Left ventricle myocardium inferior (tissue), 1 donor: ENCODE measurements at regions not wholly inside any gene's neighbourhood (a gene's known extent, or its start where the extent isn't known, plus 50 kb on each side); places are given as distances from the start of the nearest gene placed in this dataset.
"Not testable (repeated sequence)": the region's sequence is repeated elsewhere in the genome, so short reads cannot be mapped to it uniquely, and the experiment has no call there.

Experiments used
- DNase-seq: peaks from one replicate; pipeline ENCODE4 v3.0.0-alpha.2; 2020
- H3K27ac ChIP-seq: fragments of 200-600 bp; replicated peaks from 2 replicates; pipeline ENCODE4 v1.8.0; 2021
- H3K27me3 ChIP-seq: fragments of 200-600 bp; 2 replicates; pipeline ENCODE4 v1.8.0; 2021; ENCODE audit warnings: low read depth
- H3K36me3 ChIP-seq: fragments of 200-600 bp; 2 replicates; pipeline ENCODE4 v1.8.0; 2021
- H3K4me1 ChIP-seq: fragments of 200-600 bp; 2 replicates; pipeline ENCODE4 v1.8.0; 2021
- H3K4me3 ChIP-seq: fragments of 200-600 bp; 2 replicates; pipeline ENCODE4 v1.8.0; 2021; ENCODE audit warnings: mild to moderate bottlenecking, moderate library complexity
- H3K9me3 ChIP-seq: fragments of 200-600 bp; replicated peaks from 2 replicates; pipeline ENCODE4 v1.8.0; 2021
- intact Hi-C: fragments of 100-400 bp; cut with micrococcal nuclease; formaldehyde crosslinking; loops from one replicate; pipeline ENCODE4 v1.11.0; 2022
- TF ChIP-seq, protein P1 (sequence below): fragments of 200-600 bp; IDR thresholded peaks from 2 replicates; pipeline ENCODE4 v1.8.0; 2021; ENCODE audit warnings: antibody characterized with exemption, mild to moderate bottlenecking, borderline replicate concordance
- donor health status: DM: no; HTN: yes; CAD: no; lungs with severe emphysema.

GRCh38 chr7:149692557-149692982 lies 80.8 kb downstream of the ZNF467 start:
- peak overlapping the region; percentile 57 for H3K4me3 ChIP-seq

GRCh38 chr7:149692056-149692455 lies 81.3 kb downstream of the ZNF467 start:
- no peak for DNase-seq
- Histone ChIP-seq H3K36me3 (no peaks in the 10 kb centered on the region), H3K27ac (no peak overlapping the region), H3K9me3 (peaks cover 7% of the 10 kb centered on the region), H3K27me3 (peaks cover 70% of the 10 kb centered on the region), H3K4me3 (peak overlapping the region; percentile 57), H3K4me1 (peaks cover 4% of the 10 kb centered on the region)
- TF ChIP-seq, protein P1, sequence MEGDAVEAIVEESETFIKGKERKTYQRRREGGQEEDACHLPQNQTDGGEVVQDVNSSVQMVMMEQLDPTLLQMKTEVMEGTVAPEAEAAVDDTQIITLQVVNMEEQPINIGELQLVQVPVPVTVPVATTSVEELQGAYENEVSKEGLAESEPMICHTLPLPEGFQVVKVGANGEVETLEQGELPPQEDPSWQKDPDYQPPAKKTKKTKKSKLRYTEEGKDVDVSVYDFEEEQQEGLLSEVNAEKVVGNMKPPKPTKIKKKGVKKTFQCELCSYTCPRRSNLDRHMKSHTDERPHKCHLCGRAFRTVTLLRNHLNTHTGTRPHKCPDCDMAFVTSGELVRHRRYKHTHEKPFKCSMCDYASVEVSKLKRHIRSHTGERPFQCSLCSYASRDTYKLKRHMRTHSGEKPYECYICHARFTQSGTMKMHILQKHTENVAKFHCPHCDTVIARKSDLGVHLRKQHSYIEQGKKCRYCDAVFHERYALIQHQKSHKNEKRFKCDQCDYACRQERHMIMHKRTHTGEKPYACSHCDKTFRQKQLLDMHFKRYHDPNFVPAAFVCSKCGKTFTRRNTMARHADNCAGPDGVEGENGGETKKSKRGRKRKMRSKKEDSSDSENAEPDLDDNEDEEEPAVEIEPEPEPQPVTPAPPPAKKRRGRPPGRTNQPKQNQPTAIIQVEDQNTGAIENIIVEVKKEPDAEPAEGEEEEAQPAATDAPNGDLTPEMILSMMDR: no peak
- intact Hi-C loops: no loop called here

More at GRCh38 chr7:149692557-149692982, 80.8 kb downstream of the ZNF467 start:
- H3K36me3 ChIP-seq: no peaks in the 10 kb centered on the region
- peaks cover 12% of the 10 kb centered on the region for H3K9me3 ChIP-seq
- H3K27ac ChIP-seq: no peak overlapping the region
- TF ChIP-seq, protein P1: no peak
- H3K4me1 ChIP-seq: peaks cover 4% of the 10 kb centered on the region
- DNase-seq: no peak
- intact Hi-C loops: no loop called here
- peaks cover 70% of the 10 kb centered on the region for H3K27me3 ChIP-seq

GRCh38 chr7:149690688-149691446 lies 82.5 kb downstream of the ZNF467 start:
- Histone ChIP-seq H3K4me1 (peaks cover 4% of the 10 kb centered on the region), H3K36me3 (no peaks in the 10 kb centered on the region), H3K9me3 (peaks cover 4% of the 10 kb centered on the region), H3K4me3 (no peak overlapping the region), H3K27ac (no peak overlapping the region), H3K27me3 (peaks cover 68% of the 10 kb centered on the region)
- peak; percentile 17 for DNase-seq
- TF ChIP-seq, protein P1: no peak
- intact Hi-C loops: no loop called here

- TF ChIP-seq, protein P1: no peak
- intact Hi-C loops: no loop called here
- H3K27me3 ChIP-seq: peaks cover 67% of the 10 kb centered on the region
- H3K4me3 ChIP-seq: no peak overlapping the region
- peaks cover 4% of the 10 kb centered on the region for H3K4me1 ChIP-seq
- H3K36me3 ChIP-seq: no peaks in the 10 kb centered on the region
- no peak for DNase-seq
- no peak overlapping the region for H3K27ac ChIP-seq
- H3K9me3 ChIP-seq: peaks cover 4% of the 10 kb centered on the region
These were observed 84.1 kb downstream of the ZNF467 start for GRCh38 chr7:149689291-149689721.

- H3K27ac ChIP-seq: no peak overlapping the region
- TF ChIP-seq, protein P1: no peak
- peaks cover 64% of the 10 kb centered on the region for H3K27me3 ChIP-seq
- H3K36me3 ChIP-seq: no peaks in the 10 kb centered on the region
- peaks cover 4% of the 10 kb centered on the region for H3K9me3 ChIP-seq
- H3K4me1 ChIP-seq: peaks cover 4% of the 10 kb centered on the region
- no peak overlapping the region for H3K4me3 ChIP-seq
- DNase-seq: no peak
- intact Hi-C loops: no loop called here
These were observed 84.6 kb downstream of the ZNF467 start for GRCh38 chr7:149688836-149689235.

GRCh38 chr7:149687820-149688219 lies 85.6 kb downstream of the ZNF467 start:
- H3K27me3 ChIP-seq: peaks cover 54% of the 10 kb centered on the region
- DNase-seq, intact Hi-C loops: not testable (repeated sequence)

More at GRCh38 chr7:149687820-149688219, 85.6 kb downstream of the ZNF467 start:
- H3K9me3 ChIP-seq, H3K27ac ChIP-seq, H3K4me3 ChIP-seq, H3K36me3 ChIP-seq, H3K4me1 ChIP-seq: not testable (repeated sequence)
